HG03575 (cell line): ENCODE measurements at regions not wholly inside any gene's neighbourhood (a gene's known extent, or its start where the extent isn't known, plus 50 kb on each side); places are given as distances from the start of the nearest gene placed in this dataset.

Source experiments
- ATAC-seq: cut with Tn5 transposase; IDR thresholded peaks from one replicate; pipeline ENCODE4 v1.9.1; 2021; ENCODE audit not compliant: unreplicated experiment, insufficient number of reproducible peaks, low FRiP score; ENCODE audit errors: extremely low read depth

- ATAC-seq, result peak; percentile 64
Observed at GRCh38 chr6:128694303-128695009, 174.1 kb upstream of the PTPRK start.

- ATAC-seq, result no peak
Observed at GRCh38 chr6:128690063-128690462, 169.7 kb upstream of the PTPRK start.

DNA sequence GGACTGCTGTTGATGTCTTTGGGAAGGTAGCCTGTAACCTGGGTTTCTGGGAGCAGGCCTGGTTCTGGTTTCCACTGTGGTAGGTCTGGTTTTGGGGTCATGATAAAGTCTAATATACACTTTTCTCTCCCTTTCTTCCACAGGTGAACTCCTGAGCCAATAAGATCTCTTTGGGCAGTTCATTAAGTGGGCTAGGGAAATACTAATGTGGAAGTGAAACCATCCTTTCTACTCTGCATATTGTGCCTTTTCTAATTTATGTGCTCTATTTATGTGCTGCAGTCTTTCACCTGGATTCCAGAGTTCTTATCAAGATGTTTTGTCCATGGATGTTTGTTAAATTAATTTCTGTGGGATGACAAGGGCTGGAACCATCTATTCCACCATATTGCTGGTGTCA, 165.7 kb upstream of the PTPRK start:
- no peak for ATAC-seq

- no peak for ATAC-seq
Observed at GRCh38 chr6:128676456-128676855, 156.1 kb upstream of the PTPRK start.

GRCh38 chr6:128672023-128672422, 151.6 kb upstream of the PTPRK start:
- no peak for ATAC-seq

- no peak for ATAC-seq
Observed at GRCh38 chr6:128667339-128667858, 147.0 kb upstream of the PTPRK start.

GRCh38 chr6:128666405-128666804, 146.0 kb upstream of the PTPRK start:
- no peak for ATAC-seq

GRCh38 chr6:128663238-128663637, 142.8 kb upstream of the PTPRK start:
- ATAC-seq, result no peak

GRCh38 chr6:128659878-128660622, 139.7 kb upstream of the PTPRK start:
- no peak for ATAC-seq

- ATAC-seq, result no peak
Observed at GRCh38 chr6:128659276-128659675, 138.9 kb upstream of the PTPRK start.

DNA sequence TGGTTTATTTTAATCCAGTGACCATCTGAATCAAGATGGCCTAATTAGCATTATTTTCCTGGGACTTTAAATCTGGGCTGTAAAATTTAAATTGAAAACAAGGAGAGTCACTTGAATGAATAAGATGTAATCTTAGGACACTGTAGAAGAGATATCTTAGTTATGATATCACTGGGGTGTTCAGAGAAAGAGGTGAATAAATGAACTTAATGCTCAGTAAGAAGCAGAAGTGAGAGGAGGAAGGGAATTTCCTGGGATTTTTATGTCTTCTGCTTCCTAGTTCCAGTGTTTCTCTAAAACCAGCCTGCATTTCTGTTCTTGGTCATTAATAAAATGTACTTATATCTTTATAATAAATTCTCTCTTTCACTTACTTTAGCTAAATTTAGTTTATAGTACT, 136.8 kb upstream of the PTPRK start:
- no peak for ATAC-seq

GRCh38 chr6:128655978-128656498, 135.6 kb upstream of the PTPRK start:
- ATAC-seq, result peak; percentile 73

DNA sequence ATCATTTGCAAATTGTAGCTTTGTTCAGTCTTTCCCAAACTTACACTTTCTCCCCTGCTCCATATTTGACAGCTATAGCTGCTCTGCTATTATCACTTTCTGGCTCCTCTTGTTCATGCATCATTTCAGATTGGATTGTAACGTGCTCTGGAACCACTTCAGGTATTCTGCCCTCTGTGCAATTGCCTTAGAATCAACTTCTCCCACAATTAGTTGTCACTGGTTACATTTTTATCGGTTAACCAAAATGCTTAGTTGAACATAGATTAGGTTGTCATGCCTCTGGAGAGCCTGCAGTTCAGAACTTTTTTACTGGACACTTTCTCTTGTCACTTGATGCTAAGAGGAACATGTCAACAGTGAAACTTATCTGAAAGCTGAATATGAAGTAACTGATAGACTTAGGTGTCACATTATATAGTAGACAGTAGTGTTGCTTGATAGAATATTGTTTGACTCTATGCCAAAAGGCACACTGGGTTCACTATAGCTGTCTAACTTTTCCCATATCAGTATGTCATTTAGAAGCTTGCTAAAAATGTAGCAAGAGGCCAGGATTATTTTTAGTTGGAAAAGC, 127.7 kb upstream of the PTPRK start:
- no peak for ATAC-seq

DNA sequence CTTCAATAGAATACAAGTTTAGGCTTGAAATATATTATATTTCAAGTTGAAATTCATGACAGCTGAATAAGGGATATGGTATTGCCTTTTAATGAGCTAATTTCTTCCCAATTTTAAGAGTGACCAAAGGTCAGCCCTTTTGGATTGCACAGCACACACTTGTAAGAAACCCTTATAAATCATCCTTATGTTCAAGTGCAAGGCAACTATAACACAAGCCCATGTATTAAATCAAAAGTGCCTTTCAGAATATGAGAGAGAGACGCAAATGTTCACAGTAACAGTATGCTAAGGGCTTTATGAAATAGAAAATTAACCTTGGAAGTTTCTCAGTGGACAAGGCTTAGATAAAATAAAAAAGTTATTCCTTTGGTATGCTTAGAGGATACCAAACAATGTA, 121.7 kb upstream of the PTPRK start:
- ATAC-seq, result no peak

GRCh38 chr6:128641703-128642102, 121.3 kb upstream of the PTPRK start:
- no peak for ATAC-seq

DNA sequence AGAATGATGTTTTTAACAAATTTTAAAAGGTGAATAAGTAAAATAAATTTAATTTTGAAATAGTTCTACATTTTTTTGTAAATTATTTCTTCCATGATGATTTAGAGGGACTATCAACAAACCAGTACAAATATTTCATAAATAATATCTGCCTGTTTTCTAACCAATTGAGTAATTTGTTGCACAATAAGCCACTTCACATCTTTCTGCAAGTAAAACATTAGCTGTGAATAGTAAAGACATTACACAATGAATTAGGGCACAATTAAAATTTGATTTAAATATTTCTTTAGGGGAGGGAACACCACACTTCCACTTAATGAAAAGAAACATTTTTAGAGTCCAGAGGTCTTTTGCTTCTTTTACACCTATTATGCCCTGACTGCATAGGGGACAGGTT, 118.4 kb upstream of the PTPRK start:
- no peak for ATAC-seq

DNA sequence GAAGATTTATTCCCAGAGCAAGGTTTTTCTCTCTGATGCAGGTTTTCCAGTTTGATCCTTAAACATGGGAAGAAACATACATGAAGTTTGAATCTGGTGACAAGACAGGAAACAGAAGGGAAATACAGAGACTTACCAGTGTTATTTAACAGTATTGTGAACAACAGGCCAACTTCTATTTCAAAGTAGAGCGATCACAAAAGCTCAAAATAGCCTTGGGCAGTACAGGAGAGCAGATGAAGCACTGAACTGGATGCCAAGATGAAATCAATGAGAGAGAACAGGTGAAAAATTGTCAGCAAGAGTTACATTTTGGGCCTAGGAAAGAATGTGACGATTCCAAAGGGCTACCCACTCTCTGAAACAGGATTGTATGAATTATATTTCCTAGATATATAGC, 114.8 kb upstream of the PTPRK start:
- no peak for ATAC-seq

GRCh38 chr6:128632131-128632530, 111.7 kb upstream of the PTPRK start:
- no peak for ATAC-seq

DNA sequence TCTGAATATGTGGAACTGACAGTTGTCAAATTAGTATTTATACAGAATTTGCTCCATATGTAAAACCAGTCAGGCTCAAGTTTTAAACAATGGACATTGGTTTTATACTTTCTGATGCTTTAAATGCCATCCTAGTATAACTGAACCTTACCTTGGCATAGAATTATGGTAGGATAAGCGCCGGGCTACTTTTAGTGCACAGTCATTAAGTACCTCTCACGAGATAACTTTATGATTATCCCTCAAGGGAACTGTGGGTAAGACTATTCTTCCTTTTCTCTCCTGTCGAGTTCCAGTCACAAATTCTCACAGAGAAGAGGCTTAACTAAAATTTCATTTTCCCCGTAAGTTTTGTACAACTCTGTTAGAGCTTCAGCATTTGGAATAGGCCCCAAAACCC, 110.6 kb upstream of the PTPRK start:
- ATAC-seq, result no peak

GRCh38 chr6:128630213-128630612, 109.8 kb upstream of the PTPRK start:
- ATAC-seq, result no peak
